Panc1 (cell line): ENCODE measurements at regions not wholly inside any gene's neighbourhood (a gene's known extent, or its start where the extent isn't known, plus 50 kb on each side); places are given as distances from the start of the nearest gene placed in this dataset.

Source experiments
- CTCF ChIP-seq: fragments of 450-650 bp; IDR thresholded peaks from 2 replicates; pipeline ENCODE4 v1.5.1; 2017; ENCODE audit warnings: mild to moderate bottlenecking
- POLR2AphosphoS5 ChIP-seq: IDR thresholded peaks from 2 replicates; pipeline ENCODE4 v1.6.1; 2012; ENCODE audit warnings: mild to moderate bottlenecking, low read depth, low read length, moderate library complexity
- REST ChIP-seq, 2 experiments: IDR thresholded peaks; 2 replicates each; pipeline ENCODE4 v1.6.1; 2011 to 2012; ENCODE audit warnings: low read depth in 2 of 2, control low read depth in 1 of 2, low read length in 1 of 2, mild to moderate bottlenecking in 1 of 2, moderate library complexity in 1 of 2; ENCODE audit not compliant: insufficient read depth in 1 of 2
- SIN3A ChIP-seq: IDR thresholded peaks from 2 replicates; pipeline ENCODE4 v1.6.1; 2012; ENCODE audit warnings: low read depth, mild to moderate bottlenecking, low read length, moderate library complexity, borderline replicate concordance; ENCODE audit not compliant: insufficient read depth

- TF ChIP-seq CTCF (no peak), REST (IDR thresholded peaks at IDR 0.05; ENCODE audit: insufficient read depth in 1 of 2, low read depth in 2 of 2, low read length in 1 of 2) (no peak), SIN3A (no peak), POLR2AphosphoS5 (no peak)
Measured at GRCh38 chr4:124579896-124580295, 132.6 kb downstream of the ANKRD50 start.
